NCI-H146 treated with DMSO at 0.1 percent for 48 hours (cell line): ENCODE measurements at regions not wholly inside any gene's neighbourhood (a gene's known extent, or its start where the extent isn't known, plus 50 kb on each side); places are given as distances from the start of the nearest gene placed in this dataset.

Experiments used
- DNase-seq: peaks from one replicate; lab custom pipeline; 2025; ENCODE audit not compliant: unreplicated experiment; lab: John Stamatoyannopoulos, UW

DNA sequence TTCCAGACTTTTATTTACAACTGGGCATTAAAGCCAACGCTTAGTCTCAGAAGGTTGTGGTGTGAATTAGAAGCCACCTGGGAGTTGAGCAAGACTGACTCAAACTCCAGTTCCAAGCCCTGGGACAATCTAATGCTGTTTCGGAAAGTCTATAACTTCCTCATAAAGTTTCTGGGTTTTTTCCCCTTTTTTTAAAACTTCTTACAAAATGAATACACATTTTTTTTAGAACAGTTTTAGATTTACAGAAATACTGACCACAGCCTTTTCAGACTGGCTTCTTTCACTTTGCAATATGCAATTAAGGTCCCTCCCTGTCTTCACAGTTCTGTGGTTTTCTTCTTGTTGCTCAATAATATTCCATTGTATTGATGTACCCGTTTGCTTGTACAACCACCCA is 115.9 kb upstream of the TWIST2 start:
- DNase-seq: no peak

- DNase-seq: no peak
Observed at GRCh38 chr2:238738917-238739316, 109.0 kb upstream of the TWIST2 start.

DNA sequence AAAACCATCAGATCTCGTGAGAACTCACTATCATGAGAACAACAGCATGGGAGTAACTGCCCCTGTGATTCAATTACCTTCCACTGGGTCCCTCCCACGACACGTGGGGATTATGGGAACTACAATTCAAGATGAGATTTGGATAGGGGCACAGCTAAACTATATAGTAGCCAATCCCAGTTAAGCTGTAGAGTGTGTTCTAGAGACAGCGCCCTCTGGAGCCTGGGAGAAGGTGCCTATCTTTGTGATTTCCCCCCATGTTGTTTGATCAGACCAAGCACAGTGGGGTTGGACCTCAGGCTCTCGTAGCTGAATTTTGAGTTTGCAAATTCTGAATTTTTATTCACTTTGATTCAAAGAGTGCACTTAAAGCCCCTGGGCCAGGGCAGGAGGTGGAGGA is 108.2 kb upstream of the TWIST2 start:
- no peak for DNase-seq

DNA sequence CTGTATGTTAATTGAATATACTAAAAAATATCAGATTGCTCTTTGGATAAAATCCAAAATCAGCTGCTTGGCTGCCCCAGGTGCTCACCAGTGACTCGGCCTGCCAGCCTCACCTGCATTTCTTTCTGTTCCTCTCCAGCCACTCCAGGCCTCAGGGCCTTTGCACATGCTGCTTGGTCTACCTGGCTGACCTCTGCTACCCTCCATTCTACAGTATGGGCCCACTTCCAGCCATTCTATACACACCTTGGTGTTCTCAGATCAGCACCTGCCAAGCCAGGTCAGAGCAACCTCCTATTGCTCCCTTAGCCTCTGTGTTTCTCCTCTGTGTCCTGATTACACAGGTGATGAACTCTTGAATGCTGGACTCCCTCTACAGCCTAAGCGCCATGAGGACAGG is 106.6 kb upstream of the TWIST2 start:
- no peak for DNase-seq

DNA sequence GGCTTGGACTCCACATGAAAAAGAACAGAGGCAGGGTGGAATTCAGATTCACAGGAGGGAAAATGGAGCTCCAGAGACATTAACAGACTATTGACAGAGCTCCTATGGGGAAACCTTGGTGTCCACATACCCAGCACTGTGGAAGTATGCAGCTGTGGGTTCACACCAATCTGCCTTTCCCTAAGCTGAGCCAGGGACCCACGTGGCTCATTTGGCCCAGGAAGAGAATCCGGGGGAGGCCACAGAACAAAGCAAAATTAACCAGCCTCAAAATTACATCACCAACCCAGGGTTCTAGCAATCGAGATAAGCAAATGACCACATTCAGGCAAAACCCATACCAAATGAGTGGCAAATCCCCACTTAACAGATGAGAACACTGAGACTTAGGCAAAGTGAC is 105.8 kb upstream of the TWIST2 start:
- DNase-seq: no peak

DNA sequence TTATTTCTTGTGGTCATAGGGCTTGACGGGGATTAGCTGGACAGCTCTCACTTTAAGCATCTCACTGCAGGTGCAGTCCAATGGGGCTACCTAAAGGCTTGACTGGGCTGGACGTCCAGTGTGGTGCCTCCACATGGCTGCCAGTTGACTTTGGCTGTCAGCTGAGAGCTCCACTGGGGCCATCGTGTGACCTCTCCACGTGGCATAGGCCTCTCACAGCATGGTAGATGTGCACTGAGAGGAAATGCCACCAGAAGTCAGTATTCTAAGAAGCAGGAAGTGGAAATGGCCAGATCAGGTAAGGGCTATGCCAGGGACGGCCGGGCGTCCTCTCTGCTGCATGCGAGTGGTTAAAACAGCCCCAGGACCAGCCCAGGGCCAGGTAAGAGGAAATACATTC is 105.2 kb upstream of the TWIST2 start:
- no peak for DNase-seq

DNA sequence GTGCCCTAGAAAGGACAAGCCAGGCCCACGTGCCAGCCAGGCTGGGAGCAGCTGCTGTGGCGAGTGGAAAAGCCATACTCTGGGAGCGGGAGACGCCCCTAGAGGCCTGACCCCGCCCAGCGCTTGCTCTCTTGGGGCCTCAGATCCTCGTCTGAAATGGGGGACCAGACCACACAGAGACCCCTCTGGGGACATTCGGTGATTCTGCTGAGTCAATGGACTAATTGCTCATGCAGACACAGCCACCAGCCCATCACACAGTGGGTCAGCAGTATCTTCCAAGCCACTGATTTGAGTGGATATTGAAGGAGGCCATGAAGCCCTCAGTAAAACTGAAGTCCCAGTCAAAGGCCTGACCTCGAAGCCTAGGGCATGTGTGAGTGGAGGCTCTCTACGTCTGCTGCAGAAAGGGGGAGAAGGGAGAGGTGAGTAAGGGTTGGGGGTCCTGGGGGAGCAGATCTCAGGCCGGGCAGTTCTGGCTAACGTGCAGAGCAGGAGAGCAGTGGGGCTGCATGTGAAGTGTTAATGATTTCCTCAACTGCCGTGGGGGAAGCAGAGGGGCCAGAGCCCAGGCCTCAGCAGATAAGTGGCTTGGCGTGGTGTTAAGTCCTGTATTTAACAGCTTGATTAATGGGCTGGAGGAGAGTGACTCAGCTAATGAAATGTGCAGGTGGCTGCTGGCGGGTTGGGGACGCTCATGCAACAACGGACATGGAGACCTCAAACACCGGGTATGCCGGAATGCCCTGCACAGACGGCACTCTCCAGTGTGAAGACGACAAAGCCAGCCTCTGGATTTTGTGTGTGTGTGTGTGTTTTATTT is 104.4 kb upstream of the TWIST2 start:
- no peak for DNase-seq

DNA sequence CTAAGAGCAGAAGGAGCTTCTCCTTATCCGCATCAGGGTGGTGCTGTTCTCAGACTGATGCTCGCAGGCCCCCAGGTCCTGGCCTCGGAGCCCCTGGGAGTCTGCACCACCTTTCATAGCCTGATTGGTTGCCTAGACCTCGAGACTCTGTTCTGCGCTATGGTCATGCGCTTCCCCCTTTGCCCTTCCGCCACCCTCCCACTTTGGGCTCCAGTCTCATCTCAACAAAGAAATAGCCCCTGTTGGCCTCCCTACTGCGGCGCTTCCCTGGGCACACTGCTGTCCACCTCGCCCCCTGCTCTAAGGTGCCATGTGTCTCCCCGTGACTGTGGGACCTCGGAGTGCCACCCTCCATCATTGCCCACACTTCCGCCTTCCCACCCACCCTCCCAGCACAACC is 102.9 kb upstream of the TWIST2 start:
- no peak for DNase-seq

DNA sequence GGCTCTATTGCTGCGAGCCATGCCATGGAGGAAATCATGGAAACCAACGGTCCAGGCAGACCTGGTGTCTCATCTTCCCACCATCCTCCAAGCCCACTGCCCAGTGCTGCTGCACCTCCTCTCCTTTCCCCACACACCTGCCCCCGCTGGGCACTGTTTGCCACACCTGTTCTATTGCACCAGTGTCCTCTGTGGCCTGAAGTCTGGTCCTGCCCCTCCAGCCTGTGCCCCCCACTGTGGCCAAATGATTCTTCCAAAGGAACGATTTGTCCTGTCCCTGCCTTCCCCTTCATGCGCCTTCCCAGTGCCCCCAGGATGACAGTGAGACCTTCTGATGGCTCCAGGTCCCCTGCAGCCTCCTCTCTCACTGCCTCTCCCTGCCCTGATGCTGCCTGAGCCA is 101.9 kb upstream of the TWIST2 start:
- DNase-seq: no peak

DNA sequence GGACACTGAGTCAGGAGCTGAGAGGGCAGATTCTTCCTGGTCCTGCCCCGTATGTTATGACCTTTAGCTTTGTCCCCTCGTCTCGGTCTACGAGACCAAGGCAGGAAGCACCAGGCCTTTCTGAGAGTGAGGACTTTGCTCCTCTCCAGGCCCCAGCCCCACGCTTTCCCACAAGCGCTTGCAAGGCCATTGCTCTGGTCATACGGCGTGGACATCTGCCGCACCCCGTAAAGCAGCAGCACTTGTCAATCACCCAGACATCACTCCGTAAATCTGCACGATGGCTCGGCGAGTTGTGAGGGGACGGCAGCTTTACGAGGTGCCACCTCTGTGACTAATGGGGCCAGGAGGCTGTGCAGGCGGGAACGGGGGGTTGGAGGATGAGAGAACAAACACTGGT is 100.8 kb upstream of the TWIST2 start:
- DNase-seq: no peak

DNA sequence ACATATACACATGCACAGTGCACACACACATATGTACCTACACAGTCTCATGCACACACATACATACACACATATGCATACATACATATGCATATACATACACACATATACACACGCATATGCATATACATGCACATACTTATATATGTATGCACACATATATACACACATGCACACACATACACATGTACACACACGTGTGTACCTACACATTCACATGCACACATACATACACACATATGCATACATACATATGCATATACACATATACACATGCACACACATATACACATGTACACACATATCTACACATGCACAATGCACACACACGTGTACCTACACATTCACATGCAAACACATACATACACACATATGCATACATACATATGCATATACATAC is 100.3 kb upstream of the TWIST2 start:
- DNase-seq: no peak

DNA sequence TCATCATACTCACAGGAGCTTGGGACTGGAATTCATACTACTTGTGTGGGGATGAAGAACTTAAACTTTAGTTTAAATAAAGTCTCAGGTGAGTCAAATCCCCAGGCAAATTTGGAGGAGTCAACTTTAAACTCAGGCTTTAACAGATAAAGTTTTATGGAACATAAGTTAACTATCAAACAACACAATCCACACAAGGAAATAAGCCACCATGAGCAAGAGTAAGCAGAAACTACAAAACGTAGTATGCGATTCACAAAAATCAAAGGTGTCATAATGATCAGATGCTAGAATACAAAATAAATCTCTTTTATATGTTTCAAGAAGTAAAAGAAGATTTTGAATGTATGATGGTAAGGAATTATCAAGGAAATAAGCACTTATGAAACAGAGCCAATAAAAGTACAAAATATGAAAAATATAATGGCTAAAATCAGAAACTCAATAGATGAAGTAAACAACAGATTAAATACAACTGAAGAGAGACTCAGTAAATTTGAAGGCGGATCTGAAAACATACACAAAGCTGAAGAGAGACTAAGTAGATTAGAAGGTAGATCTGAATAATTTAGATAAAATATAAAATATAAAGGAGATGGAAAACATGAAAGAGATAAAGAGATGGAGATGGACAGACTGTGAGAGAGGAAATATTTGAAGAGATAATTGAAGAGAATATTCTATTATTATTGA is 97.5 kb upstream of the TWIST2 start:
- no peak for DNase-seq

- no peak for DNase-seq
Observed at GRCh38 chr2:238754259-238754658, 93.6 kb upstream of the TWIST2 start.

GRCh38 chr2:238761868-238762267 is 86.0 kb upstream of the TWIST2 start:
- DNase-seq: no peak

GRCh38 chr2:238763471-238763995 is 84.4 kb upstream of the TWIST2 start:
- no peak for DNase-seq

DNA sequence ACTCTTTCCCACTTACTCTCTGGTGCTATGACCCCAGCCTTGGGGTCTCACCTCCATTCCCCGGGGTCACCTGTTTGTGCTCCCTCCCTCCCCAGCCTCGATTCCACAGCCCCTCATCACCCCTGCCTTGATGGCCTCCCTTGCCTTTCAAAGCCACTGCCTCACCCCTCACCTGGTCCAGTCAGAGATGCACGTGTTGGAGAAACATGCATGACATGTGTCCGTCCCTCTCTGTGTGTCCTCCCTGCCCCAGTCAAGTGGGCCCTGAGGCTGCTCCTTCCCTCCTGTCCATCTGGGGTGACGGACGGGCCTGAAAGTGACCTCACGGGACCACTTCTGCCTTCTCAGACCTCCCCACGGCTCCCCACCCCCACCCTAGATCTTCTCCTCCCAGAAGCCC is 82.3 kb upstream of the TWIST2 start:
- DNase-seq: no peak

DNA sequence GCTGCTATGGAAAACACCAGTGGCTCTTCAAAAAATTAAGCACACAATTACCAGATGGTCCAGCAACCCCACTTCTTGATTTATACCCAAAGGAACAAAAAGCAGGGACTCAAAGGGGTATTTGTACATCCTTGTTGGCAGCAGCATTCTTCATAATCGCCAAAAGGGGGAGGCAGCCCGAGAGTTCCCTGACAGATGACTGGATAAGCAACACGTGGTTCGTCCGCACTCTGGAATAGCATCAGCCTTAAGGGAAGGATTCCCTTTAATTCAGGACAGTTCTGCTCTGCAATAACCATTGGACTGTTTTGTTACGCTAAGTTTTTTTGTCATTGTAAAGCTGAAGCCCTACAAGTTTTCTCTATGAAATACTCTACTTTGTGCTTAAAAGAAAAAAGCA is 76.7 kb upstream of the TWIST2 start:
- no peak for DNase-seq

DNA sequence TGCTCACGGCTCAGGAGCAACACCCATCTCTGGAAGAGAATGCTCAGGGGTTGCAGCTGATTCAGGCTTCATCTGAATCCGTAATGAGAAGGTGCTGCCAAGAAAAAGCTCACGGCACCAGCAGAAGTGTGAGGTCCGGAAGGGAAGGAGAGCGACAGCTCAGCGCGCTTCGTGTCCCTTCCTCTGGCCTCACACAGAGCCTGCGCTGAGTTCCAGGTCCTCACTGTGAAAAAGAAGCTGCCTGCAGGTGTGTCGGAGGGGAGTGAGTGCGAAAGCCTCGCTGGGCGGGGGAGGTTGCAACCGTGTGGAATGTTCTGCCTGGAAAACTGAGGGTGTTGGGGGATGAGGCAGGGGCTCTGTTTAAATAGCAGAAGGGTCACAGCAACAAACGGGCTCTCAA is 76.2 kb upstream of the TWIST2 start:
- no peak for DNase-seq

- DNase-seq: no peak
Observed at GRCh38 chr2:238772635-238773297, 75.1 kb upstream of the TWIST2 start.

- DNase-seq: no peak
Observed at GRCh38 chr2:238773472-238773871, 74.4 kb upstream of the TWIST2 start.

- no peak for DNase-seq
Observed at GRCh38 chr2:238774071-238774470, 73.8 kb upstream of the TWIST2 start.

GRCh38 chr2:238774980-238775509 is 72.8 kb upstream of the TWIST2 start:
- no peak for DNase-seq
